HL-60 (cell line): ENCODE measurements at regions not wholly inside any gene's neighbourhood (a gene's known extent, or its start where the extent isn't known, plus 50 kb on each side); places are given as distances from the start of the nearest gene placed in this dataset.

ENCODE experiments used
- CTCF ChIP-seq: IDR thresholded peaks from one replicate; pipeline ENCODE4 v1.5.1; 2011; ENCODE audit warnings: low read length, control low read depth, inconsistent platforms; ENCODE audit not compliant: insufficient read depth
- GABPA ChIP-seq: IDR thresholded peaks from 2 replicates; pipeline ENCODE4 v1.6.1; 2012; ENCODE audit warnings: low read depth

GRCh38 chr2:220373878-220374277, 746.4 kb downstream of the SLC4A3 start:
- TF ChIP-seq CTCF (no peak), GABPA (no peak)
